ENCODE measurements at regions not wholly inside any gene's neighbourhood (a gene's known extent, or its start where the extent isn't known, plus 50 kb on each side); places are given as distances from the start of the nearest gene placed in this dataset.

DNA sequence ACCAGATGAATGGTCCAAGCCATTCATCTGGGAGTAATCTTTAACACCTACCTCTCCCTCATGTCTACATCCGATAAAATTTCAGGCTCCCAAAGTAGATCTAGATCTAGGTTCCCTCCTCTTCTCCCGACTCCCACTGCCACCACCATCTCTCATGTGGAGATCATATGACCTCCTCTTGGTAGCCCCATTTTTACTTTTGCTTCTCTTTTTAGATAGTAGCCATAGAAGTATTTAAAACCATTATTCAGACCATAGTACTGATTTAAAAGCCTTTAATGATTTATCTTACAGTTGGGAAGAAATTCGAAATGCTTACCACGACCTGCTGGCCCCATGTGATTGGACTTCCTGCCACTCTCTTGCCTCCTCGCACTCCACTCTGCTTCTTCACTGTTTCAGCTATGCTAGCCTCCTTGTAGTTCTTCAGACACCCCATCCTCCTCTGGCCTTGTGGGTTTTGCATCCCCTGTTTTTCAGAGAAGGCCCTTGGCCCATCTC is 98.5 kb downstream of the RASSF10 start:
- H3K27me3 ChIP-seq (ENCODE audit: control insufficient read depth, insufficient read depth, low read length) = peaks cover 24% of the 10 kb centered on the region
- H3K4me1 ChIP-seq (ENCODE audit: control insufficient read depth, extremely low read depth, insufficient read depth, low read length) = no peaks in the 10 kb centered on the region
- H3K4me3 ChIP-seq (replicated peaks in 1 of 4; ENCODE audit: control extremely low read depth in 1 of 4, insufficient read depth in 1 of 4, low read depth in 3 of 4, low read length in 4 of 4) = no peak overlapping the region
- no peak overlapping the region for H2AFZ ChIP-seq (ENCODE audit: low read length)
- H3K79me2 ChIP-seq (ENCODE audit: control insufficient read depth, insufficient read depth, low read length) = no peaks in the 10 kb centered on the region
- H3K9me3 ChIP-seq (ENCODE audit: control insufficient read depth, insufficient read depth, low read depth, low read length) = no peaks in the 10 kb centered on the region
- no peaks in the 10 kb centered on the region for H3K36me3 ChIP-seq (ENCODE audit: control insufficient read depth, insufficient read depth, low read length)
- no peak for TF ChIP-seq EZH2 (IDR thresholded peaks at IDR 0.05; ENCODE audit: low read length, missing control alignments)
- TF ChIP-seq, protein P1, sequence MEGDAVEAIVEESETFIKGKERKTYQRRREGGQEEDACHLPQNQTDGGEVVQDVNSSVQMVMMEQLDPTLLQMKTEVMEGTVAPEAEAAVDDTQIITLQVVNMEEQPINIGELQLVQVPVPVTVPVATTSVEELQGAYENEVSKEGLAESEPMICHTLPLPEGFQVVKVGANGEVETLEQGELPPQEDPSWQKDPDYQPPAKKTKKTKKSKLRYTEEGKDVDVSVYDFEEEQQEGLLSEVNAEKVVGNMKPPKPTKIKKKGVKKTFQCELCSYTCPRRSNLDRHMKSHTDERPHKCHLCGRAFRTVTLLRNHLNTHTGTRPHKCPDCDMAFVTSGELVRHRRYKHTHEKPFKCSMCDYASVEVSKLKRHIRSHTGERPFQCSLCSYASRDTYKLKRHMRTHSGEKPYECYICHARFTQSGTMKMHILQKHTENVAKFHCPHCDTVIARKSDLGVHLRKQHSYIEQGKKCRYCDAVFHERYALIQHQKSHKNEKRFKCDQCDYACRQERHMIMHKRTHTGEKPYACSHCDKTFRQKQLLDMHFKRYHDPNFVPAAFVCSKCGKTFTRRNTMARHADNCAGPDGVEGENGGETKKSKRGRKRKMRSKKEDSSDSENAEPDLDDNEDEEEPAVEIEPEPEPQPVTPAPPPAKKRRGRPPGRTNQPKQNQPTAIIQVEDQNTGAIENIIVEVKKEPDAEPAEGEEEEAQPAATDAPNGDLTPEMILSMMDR (conservative IDR thresholded peaks at IDR 0.05 in 1 of 2, IDR thresholded peaks at IDR 0.05 in 1 of 2; ENCODE audit: low read depth in 1 of 2, low read length in 2 of 2) = no peak
- no peak for DNase-seq (ENCODE audit: low read depth in 2 of 2)
- no peak overlapping the region for H3K9ac ChIP-seq (ENCODE audit: insufficient read depth, low read length)
- no peaks in the 10 kb centered on the region for H4K20me1 ChIP-seq (ENCODE audit: control insufficient read depth, extremely low read depth, insufficient read depth, low read length)
- no peak overlapping the region for H3K4me2 ChIP-seq (ENCODE audit: extremely low read depth, insufficient read depth, low read length)
- H3K27ac ChIP-seq (ENCODE audit: insufficient read depth, low read length) = no peak overlapping the region

GRCh38 chr11:13108416-13108815 is 99.3 kb downstream of the RASSF10 start:
- H3K27ac ChIP-seq (ENCODE audit: insufficient read depth, low read length) = no peak overlapping the region
- no peak for TF ChIP-seq EZH2 (IDR thresholded peaks at IDR 0.05; ENCODE audit: low read length, missing control alignments)
- TF ChIP-seq, protein P1 (conservative IDR thresholded peaks at IDR 0.05 in 1 of 2, IDR thresholded peaks at IDR 0.05 in 1 of 2; ENCODE audit: low read depth in 1 of 2, low read length in 2 of 2) = no peak
- no peaks in the 10 kb centered on the region for H3K79me2 ChIP-seq (ENCODE audit: control insufficient read depth, insufficient read depth, low read length)
- peak in 1 of 2 donors; percentile 69 for DNase-seq (ENCODE audit: low read depth in 2 of 2)
- no peaks in the 10 kb centered on the region for H3K9me3 ChIP-seq (ENCODE audit: control insufficient read depth, insufficient read depth, low read depth, low read length)
- H3K36me3 ChIP-seq (ENCODE audit: control insufficient read depth, insufficient read depth, low read length) = no peaks in the 10 kb centered on the region
- no peak overlapping the region for H2AFZ ChIP-seq (ENCODE audit: low read length)
- no peaks in the 10 kb centered on the region for H3K4me1 ChIP-seq (ENCODE audit: control insufficient read depth, extremely low read depth, insufficient read depth, low read length)
- no peaks in the 10 kb centered on the region for H4K20me1 ChIP-seq (ENCODE audit: control insufficient read depth, extremely low read depth, insufficient read depth, low read length)
- no peak overlapping the region for H3K4me3 ChIP-seq (replicated peaks in 1 of 4; ENCODE audit: control extremely low read depth in 1 of 4, insufficient read depth in 1 of 4, low read depth in 3 of 4, low read length in 4 of 4)
- no peak overlapping the region for H3K4me2 ChIP-seq (ENCODE audit: extremely low read depth, insufficient read depth, low read length)
- H3K27me3 ChIP-seq (ENCODE audit: control insufficient read depth, insufficient read depth, low read length) = peaks cover 16% of the 10 kb centered on the region
- no peak overlapping the region for H3K9ac ChIP-seq (ENCODE audit: insufficient read depth, low read length)

DNA sequence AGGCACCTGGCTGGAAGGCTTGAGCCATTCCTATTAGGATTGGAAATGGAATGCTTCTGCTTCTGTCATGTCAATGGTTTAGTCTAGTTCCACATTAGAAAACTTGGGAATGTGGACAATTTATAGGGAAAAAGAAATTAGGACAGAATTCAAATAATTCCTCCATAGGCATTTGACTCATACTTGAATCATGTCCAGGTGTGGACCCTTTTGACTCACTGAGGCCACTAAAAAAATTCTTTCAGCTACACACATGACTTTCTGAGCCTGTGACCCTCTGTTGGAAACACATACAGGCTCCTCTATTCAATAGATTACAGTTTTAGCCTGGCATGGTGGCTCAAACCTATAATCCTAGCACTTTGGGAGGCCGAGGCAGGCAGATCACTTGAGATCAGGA is 100.5 kb downstream of the RASSF10 start:
- Histone ChIP-seq H3K79me2 (ENCODE audit: control insufficient read depth, insufficient read depth, low read length) (no peaks in the 10 kb centered on the region), H3K4me1 (ENCODE audit: control insufficient read depth, extremely low read depth, insufficient read depth, low read length) (no peaks in the 10 kb centered on the region), H3K4me3 (replicated peaks in 1 of 4; ENCODE audit: control extremely low read depth in 1 of 4, insufficient read depth in 1 of 4, low read depth in 3 of 4, low read length in 4 of 4) (no peak overlapping the region), H3K4me2 (ENCODE audit: extremely low read depth, insufficient read depth, low read length) (no peak overlapping the region), H3K9me3 (ENCODE audit: control insufficient read depth, insufficient read depth, low read depth, low read length) (no peaks in the 10 kb centered on the region), H3K27me3 (ENCODE audit: control insufficient read depth, insufficient read depth, low read length) (peaks cover 11% of the 10 kb centered on the region), H4K20me1 (ENCODE audit: control insufficient read depth, extremely low read depth, insufficient read depth, low read length) (no peaks in the 10 kb centered on the region), H3K36me3 (ENCODE audit: control insufficient read depth, insufficient read depth, low read length) (no peaks in the 10 kb centered on the region), H2AFZ (ENCODE audit: low read length) (no peak overlapping the region), H3K27ac (ENCODE audit: insufficient read depth, low read length) (no peak overlapping the region), H3K9ac (ENCODE audit: insufficient read depth, low read length) (no peak overlapping the region)
- TF ChIP-seq, protein P1 (conservative IDR thresholded peaks at IDR 0.05 in 1 of 2, IDR thresholded peaks at IDR 0.05 in 1 of 2; ENCODE audit: low read depth in 1 of 2, low read length in 2 of 2) = no peak
- no peak for TF ChIP-seq EZH2 (IDR thresholded peaks at IDR 0.05; ENCODE audit: low read length, missing control alignments)
- peak in 1 of 2 donors; percentile 12 for DNase-seq (ENCODE audit: low read depth in 2 of 2)

Measured in fibroblast of lung (primary cell).